GM10248 (cell line): ENCODE measurements at regions not wholly inside any gene's neighbourhood (a gene's known extent, or its start where the extent isn't known, plus 50 kb on each side); places are given as distances from the start of the nearest gene placed in this dataset.

ENCODE experiments used
- CTCF ChIA-PET: fragments of 300-600 bp; sonication (Branson Sonifier 250); formaldehyde crosslinking; extraction: SDS; loops from one replicate; lab custom pipeline; 2021; ENCODE audit warnings: antibody characterized with exemption; lab: Yijun Ruan, JAX
- POLR2A ChIA-PET: fragments of 350-650 bp; sonication (Branson Sonifier 250); formaldehyde crosslinking; extraction: SDS; loops from one replicate; lab custom pipeline; 2020; ENCODE audit warnings: antibody characterized with exemption; lab: Yijun Ruan, JAX
- DNase-seq: peaks from one replicate; pipeline ENCODE4 v3.0.0; 2012; ENCODE audit errors: extremely low spot score
- CTCF ChIP-seq: IDR thresholded peaks from 2 replicates; pipeline ENCODE4 v1.5.1; 2012; ENCODE audit warnings: mild to moderate bottlenecking, low read depth; ENCODE audit errors: extremely low read depth, missing control alignments, control extremely low read depth

- ChIA-PET CTCF (interaction anchor here (1.1 kb wide), 1 partner anchor 13 kb away, joined by 3 read pairs; no protein-coding TSS in a partner anchor), POLR2A (no interaction called here)
- TF ChIP-seq CTCF, result no peak
- no peak for DNase-seq
Measured at GRCh38 chr22:49533886-49534285, 293.8 kb downstream of the BRD1 start.

GRCh38 chr22:49532869-49533802 is 294.5 kb downstream of the BRD1 start:
- CTCF ChIA-PET, result no interaction called here
- POLR2A ChIA-PET, result no interaction called here
- no peak for DNase-seq
- TF ChIP-seq CTCF, result no peak

- ChIA-PET POLR2A (no interaction called here), CTCF (no interaction called here)
- TF ChIP-seq CTCF, result no peak
- DNase-seq, result no peak
Measured at GRCh38 chr22:49531368-49531791, 296.3 kb downstream of the BRD1 start.

- CTCF ChIA-PET, result no interaction called here
- POLR2A ChIA-PET, result no interaction called here
- DNase-seq, result no peak
- TF ChIP-seq CTCF, result no peak
Measured at GRCh38 chr22:49530671-49531367, 296.9 kb downstream of the BRD1 start.

GRCh38 chr22:49528420-49528720 is 299.3 kb downstream of the BRD1 start:
- TF ChIP-seq CTCF, result no peak
- no peak for DNase-seq
- CTCF ChIA-PET, result no interaction called here
- POLR2A ChIA-PET, result no interaction called here

GRCh38 chr22:49527611-49528419 is 299.9 kb downstream of the BRD1 start:
- POLR2A ChIA-PET, result no interaction called here

More at GRCh38 chr22:49527611-49528419, 299.9 kb downstream of the BRD1 start:
- CTCF ChIA-PET, result no interaction called here
- no peak for TF ChIP-seq CTCF
- DNase-seq, result no peak
